Transverse colon (tissue), 3 donors: ENCODE measurements at regions not wholly inside any gene's neighbourhood (a gene's known extent, or its start where the extent isn't known, plus 50 kb on each side); places are given as distances from the start of the nearest gene placed in this dataset.

ENCODE experiments used
- CTCF ChIP-seq, 5 experiments: fragments of 200-600 bp in 3 of 5; fragments of 450-650 bp in 2 of 5; sonication (generic) in 3 of 5; IDR thresholded peaks; 1 replicate in 2 of 5; 2 replicates in 3 of 5; pipeline ENCODE4 v1.5.1; 2016 to 2017; ENCODE audit warnings: antibody characterized with exemption in 5 of 5, inconsistent platforms in 3 of 5, mild to moderate bottlenecking in 2 of 5, moderate library complexity in 1 of 5
- EP300 ChIP-seq: sonication (generic); formaldehyde crosslinking; IDR thresholded peaks from one replicate; pipeline ENCODE4 v1.6.1; 2017; ENCODE audit warnings: antibody characterized with exemption, low read depth
- POLR2A ChIP-seq: fragments of 450-650 bp; IDR thresholded peaks from one replicate; pipeline ENCODE4 v1.6.1; 2016; ENCODE audit warnings: antibody characterized with exemption, mild to moderate bottlenecking, moderate library complexity

GRCh38 chr5:56349461-56349860, 116.3 kb upstream of the ANKRD55 start:
- TF ChIP-seq CTCF (IDR thresholded peaks at IDR 0.05) (no peak), POLR2A (no peak), EP300 (no peak)
